ENCODE measurements at regions not wholly inside any gene's neighbourhood (a gene's known extent, or its start where the extent isn't known, plus 50 kb on each side); places are given as distances from the start of the nearest gene placed in this dataset.

DNA sequence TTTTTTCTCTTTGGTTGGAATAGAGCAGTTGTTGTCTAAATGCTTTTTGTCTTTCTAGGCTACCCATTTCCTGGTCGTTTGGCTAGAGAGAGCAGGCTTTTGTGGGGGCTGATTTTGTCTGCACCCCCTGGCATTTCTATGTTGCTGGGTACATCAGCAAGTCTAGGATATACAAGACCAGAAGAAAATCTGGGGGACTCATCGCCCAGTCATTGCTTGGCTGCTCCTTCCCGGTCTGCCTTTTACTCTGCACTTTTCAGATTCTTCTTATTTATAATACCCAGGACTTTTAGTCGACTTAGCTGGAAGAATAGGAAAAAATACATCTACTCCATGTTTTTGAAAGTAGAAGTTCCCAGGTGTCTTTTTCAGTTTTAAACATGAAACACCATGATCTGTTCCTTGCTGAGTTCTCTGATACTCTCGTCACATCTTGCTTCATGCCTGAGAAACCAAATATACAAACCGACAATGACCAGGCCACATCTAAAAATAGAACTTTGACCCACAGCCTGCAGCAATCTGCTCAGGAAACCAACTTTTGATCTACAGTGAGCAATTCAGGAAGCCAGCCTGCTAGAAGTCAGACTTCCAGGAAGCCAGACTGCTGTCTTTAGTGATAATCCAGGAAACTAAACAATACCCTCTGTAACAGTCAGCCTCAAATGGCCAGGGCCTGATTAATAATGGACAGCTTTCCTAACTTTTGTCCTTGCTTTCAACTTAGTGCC lies 163.8 kb upstream of the MEX3C start (continued):
- TF ChIP-seq SYNCRIP (IDR thresholded peaks at IDR 0.05; ENCODE audit: insufficient read depth, low read depth, low read length) (no peak), ATF1 (CRISPR knock-in tag; IDR thresholded peaks at IDR 0.05) (no peak; the same call in 1 of the 2 replicates), TBL1XR1 (IDR thresholded peaks at IDR 0.05; ENCODE audit: borderline replicate concordance, low read length, partially characterized antibody) (no peak), TMF1 (CRISPR knock-in tag; IDR thresholded peaks at IDR 0.05; ENCODE audit: low read depth) (no peak), ZNF766 (CRISPR knock-in tag; IDR thresholded peaks at IDR 0.05; ENCODE audit: borderline replicate concordance) (no peak), PBX2 (CRISPR knock-in tag; IDR thresholded peaks at IDR 0.05) (no peak), ATM (IDR thresholded peaks at IDR 0.05; ENCODE audit: borderline replicate concordance) (no peak), TCF7L2 (IDR thresholded peaks at IDR 0.05; ENCODE audit: low read depth, low read length) (no peak), EEA1 (CRISPR knock-in tag; IDR thresholded peaks at IDR 0.05; ENCODE audit: borderline replicate concordance) (no peak), ZSCAN22 (CRISPR knock-in tag; IDR thresholded peaks at IDR 0.05) (no peak), TEAD2 (CRISPR knock-in tag; IDR thresholded peaks at IDR 0.05) (no peak), NFYB (CRISPR knock-in tag; IDR thresholded peaks at IDR 0.05) (no peak), ARNT2 (CRISPR knock-in tag; IDR thresholded peaks at IDR 0.05; ENCODE audit: low read depth) (no peak), ZBTB1 (CRISPR knock-in tag; IDR thresholded peaks at IDR 0.05; ENCODE audit: borderline replicate concordance) (no peak), ZNF207 (IDR thresholded peaks at IDR 0.05; ENCODE audit: borderline replicate concordance) (no peak), ZNF572 (CRISPR knock-in tag; IDR thresholded peaks at IDR 0.05) (no peak), ZNF547 (CRISPR knock-in tag; IDR thresholded peaks at IDR 0.05) (no peak), ZNF556 (CRISPR knock-in tag; IDR thresholded peaks at IDR 0.05; ENCODE audit: borderline replicate concordance) (0 out of 2 replicates have a peak, but pooled peaks have one; percentile 22), ZFAT (CRISPR knock-in tag; conservative IDR thresholded peaks at IDR 0.05) (no peak), BRD4 (CRISPR knock-in tag; IDR thresholded peaks at IDR 0.05) (no peak), E2F1 (CRISPR knock-in tag; IDR thresholded peaks at IDR 0.05) (no peak), GATAD2A (CRISPR knock-in tag; IDR thresholded peaks at IDR 0.05) (peak; percentile 59), CCDC6 (CRISPR knock-in tag; IDR thresholded peaks at IDR 0.05) (no peak)
- TF ChIP-seq, protein P1, sequence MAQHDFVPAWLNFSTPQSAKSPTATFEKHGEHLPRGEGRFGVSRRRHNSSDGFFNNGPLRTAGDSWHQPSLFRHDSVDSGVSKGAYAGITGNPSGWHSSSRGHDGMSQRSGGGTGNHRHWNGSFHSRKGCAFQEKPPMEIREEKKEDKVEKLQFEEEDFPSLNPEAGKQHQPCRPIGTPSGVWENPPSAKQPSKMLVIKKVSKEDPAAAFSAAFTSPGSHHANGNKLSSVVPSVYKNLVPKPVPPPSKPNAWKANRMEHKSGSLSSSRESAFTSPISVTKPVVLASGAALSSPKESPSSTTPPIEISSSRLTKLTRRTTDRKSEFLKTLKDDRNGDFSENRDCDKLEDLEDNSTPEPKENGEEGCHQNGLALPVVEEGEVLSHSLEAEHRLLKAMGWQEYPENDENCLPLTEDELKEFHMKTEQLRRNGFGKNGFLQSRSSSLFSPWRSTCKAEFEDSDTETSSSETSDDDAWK (CRISPR knock-in tag; IDR thresholded peaks at IDR 0.05) = no peak
- TF ChIP-seq, protein P2, sequence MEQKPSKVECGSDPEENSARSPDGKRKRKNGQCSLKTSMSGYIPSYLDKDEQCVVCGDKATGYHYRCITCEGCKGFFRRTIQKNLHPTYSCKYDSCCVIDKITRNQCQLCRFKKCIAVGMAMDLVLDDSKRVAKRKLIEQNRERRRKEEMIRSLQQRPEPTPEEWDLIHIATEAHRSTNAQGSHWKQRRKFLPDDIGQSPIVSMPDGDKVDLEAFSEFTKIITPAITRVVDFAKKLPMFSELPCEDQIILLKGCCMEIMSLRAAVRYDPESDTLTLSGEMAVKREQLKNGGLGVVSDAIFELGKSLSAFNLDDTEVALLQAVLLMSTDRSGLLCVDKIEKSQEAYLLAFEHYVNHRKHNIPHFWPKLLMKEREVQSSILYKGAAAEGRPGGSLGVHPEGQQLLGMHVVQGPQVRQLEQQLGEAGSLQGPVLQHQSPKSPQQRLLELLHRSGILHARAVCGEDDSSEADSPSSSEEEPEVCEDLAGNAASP (CRISPR knock-in tag; IDR thresholded peaks at IDR 0.05; ENCODE audit: borderline replicate concordance) = peak; percentile 31; the same call in 1 of the 2 replicates

All from HepG2 (cell line).